ENCODE measurements at regions not wholly inside any gene's neighbourhood (a gene's known extent, or its start where the extent isn't known, plus 50 kb on each side); places are given as distances from the start of the nearest gene placed in this dataset.

GRCh38 chr4:62822306-62822705, 1586.9 kb downstream of the TECRL start:
- no peak for TF ChIP-seq CTCF (conservative IDR thresholded peaks at IDR 0.05; ENCODE audit: low read depth, low read length)
- no peak for TF ChIP-seq EZH2 (IDR thresholded peaks at IDR 0.05; ENCODE audit: borderline replicate concordance, low read depth, low read length, poor library complexity, severe bottlenecking)

Data from A673 (cell line).